Fibroblast of the conjunctiva (primary cell): ENCODE measurements at regions not wholly inside any gene's neighbourhood (a gene's known extent, or its start where the extent isn't known, plus 50 kb on each side); places are given as distances from the start of the nearest gene placed in this dataset.
"Not testable (repeated sequence)": the region's sequence is repeated elsewhere in the genome, so short reads cannot be mapped to it uniquely, and the experiment has no call there.

ENCODE experiments used
- DNase-seq: peaks from one replicate; pipeline ENCODE4 v3.0.0-alpha.2; 2010; ENCODE audit warnings: low read depth

GRCh38 chr7:50854831-50855230 is 72.1 kb upstream of the GRB10 start:
- DNase-seq = no peak

- DNase-seq = no peak
These were observed 71.6 kb upstream of the GRB10 start for GRCh38 chr7:50854247-50854646.

GRCh38 chr7:50853311-50853710 is 70.6 kb upstream of the GRB10 start:
- no peak for DNase-seq

DNA sequence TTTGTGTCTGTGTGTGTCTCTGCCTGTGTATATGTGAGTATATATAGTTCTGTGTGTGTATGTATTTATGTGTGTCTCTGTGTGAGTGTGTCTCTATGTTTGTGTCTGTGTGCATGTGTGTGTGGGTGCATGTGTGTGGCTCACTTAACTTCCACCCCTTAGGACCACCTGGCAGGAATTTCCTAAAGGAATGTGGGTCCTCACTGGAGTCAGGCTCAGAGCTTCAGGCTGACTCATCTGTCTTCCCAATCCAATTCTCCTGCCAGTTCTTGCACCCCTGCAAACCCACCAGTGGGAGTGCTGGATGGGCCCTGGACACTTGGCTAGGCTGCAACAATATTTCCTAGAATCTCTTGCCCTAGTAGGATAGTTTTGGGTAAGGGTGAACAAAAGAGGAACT is 70.2 kb upstream of the GRB10 start:
- no peak for DNase-seq

DNA sequence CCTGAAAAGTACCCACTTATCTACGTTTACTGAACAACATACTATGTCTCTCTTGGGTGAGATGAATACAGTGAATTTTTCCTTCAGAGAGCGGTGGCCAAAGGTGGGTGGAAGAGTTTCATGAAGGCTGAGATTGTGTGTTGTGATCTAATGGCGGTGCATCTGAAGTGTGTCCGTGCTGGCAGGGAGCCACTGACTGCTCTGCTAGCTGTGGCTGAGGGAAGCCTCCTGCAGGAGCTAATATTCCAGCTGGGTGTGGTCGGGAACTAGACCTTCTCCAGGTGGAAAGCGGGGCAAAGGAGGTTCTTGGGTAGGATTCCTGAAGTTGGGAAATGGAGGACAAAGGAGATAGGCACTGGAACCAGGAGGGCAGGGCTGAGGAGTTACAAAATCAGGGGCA is 69.2 kb upstream of the GRB10 start:
- no peak for DNase-seq

GRCh38 chr7:50851451-50851850 is 68.8 kb upstream of the GRB10 start:
- DNase-seq = no peak

- DNase-seq = no peak
These were observed 67.3 kb upstream of the GRB10 start for GRCh38 chr7:50849991-50850390.

DNA sequence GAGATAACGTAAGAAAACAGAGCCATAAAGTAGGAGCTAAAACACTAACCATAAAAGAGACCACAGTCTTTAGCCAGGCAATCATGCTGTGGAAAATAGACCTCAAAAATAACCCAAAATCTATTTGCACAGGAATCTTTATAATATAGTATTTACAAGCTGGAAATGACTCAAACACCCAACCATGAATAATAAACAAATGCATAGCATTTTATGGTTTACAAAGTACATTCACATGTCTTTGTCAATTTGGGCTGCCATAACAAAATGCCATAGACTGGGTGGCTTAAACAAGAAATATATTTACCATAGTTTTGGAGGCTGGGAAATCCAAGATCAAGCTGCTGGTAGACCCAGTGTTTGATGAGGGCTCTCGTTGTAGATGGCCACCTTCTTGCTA is 65.5 kb upstream of the GRB10 start:
- no peak for DNase-seq

DNA sequence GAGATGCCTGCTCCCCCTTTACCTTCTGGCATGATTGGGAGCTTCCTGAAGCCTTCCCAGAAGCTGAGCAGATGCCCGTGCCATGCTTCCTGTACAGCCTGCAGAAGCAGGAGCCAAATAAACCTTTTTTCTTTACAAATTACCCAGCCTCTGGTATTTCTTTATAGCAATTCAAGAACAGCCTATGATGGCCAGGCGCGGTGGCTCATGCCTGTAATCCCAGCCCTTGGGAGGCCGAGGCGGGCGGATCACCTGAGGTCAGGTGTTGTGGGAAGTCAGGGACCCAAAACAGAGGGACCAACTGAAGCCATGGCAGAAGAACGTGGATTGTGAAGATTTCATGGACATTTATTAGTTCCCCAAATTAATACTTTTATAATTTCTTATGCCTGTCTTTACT is 62.2 kb upstream of the GRB10 start:
- DNase-seq = not testable (repeated sequence)

DNA sequence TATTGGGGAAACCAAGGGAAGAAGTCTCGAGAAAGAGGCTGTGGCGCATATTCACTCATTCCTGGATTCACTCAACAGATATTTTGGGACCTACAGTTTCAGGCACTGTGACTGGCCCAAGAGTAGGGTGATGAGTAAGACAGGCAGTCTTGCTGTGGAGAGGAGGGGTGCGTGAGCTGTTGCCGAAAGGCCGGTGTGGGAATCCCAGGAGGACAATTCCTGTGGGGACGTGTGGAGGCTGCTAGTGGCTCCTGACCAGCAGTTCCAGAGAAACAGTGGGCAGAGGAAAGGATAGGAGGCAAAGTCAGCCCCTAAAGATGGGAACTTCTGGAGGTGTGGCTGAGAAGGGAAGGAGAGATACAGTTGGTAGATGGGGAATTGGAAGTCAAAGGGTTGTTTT is 59.3 kb upstream of the GRB10 start:
- DNase-seq = no peak

DNA sequence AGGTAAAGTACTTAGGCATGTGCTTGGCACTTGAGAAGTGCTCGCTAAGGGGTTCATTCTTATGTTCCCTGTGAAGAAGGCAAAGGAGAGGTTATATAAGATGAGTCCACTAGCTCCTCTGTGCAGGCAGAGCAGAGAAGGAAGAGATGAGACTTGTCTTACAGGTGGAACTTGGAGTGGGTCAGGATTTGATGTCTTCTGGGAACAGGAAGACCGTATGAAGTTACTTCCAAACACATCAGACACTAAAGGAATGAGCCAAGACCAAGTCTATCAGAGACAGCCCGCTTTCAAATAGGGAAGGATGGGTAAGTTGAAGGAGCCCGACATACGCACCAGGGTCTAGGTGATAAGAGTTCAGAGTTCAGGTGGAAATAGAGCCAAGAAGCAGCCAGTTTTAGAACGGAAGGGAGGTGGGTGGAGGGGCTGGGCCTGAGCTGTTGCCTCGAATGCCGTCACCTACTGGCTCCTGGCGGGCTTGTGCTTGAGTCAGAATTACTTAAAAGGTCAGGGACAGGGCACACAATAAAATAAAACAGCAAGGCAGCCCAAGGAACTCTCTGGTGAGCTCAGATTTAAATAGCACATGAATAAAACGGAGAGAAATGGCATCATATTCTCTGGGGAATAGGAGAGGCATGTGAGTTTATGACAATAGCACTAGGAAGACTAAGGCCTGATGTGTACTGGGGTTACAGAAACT is 56.1 kb upstream of the GRB10 start:
- DNase-seq = no peak

DNA sequence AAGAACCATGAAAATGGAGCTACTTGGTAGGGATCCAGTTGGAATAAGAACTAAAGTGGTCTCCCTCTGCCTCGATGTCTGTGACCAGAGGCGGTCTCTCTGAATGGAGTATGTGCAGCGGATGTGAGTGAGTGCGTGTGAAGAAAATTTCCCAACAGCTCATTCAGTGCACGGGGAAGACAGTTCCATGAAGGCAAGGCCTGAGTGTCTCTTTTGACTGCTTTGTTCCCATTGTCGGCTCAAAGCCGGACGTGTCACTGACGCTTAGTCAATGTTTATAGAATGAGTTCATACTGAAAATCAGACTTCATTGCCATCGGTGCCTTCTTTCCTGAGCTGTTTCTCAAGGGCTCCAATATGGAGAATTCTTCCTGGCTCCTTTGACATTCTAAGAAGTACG is 55.3 kb upstream of the GRB10 start:
- no peak for DNase-seq

- DNase-seq = no peak
These were observed 54.0 kb upstream of the GRB10 start for GRCh38 chr7:50836646-50837045.

DNA sequence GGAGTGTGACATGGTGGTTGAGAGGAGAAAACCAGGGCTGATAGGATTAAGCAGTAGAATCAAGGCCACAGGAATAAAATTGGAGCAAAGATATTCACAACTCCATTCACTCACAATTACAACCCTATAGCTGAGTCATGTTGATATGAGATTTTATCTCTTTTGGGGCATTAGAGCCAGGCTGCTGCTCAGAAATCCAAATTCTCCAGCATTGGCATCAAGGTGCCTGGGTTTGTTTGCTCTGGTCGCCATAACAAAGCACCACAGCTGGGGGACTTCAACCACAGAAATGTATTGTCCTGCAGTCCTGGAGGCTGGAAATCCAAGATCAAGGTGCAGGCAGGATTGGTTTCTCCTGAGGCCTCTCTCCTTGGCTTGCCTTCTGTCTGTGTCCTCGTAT is 52.5 kb upstream of the GRB10 start:
- no peak for DNase-seq

DNA sequence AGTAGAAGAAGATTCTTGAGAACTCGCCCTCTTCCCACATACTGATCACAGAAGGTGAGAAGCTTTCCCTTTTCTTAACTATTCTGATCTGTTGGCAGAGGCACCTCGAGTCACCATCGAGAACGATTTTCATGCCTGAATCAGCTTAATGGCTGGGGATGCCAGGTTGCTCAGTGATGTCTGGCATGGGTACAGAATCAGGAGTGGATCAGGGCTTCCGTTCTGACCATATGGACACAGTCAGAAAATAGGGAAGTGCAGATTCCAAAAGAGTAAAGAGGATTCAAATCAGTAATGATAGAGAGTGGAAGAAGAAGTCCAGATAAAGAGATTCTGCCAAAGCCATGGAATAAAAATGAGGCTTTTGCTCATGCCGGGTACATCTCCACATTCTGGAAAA is 52.0 kb upstream of the GRB10 start:
- DNase-seq = no peak

- no peak for DNase-seq
These were observed 51.4 kb upstream of the GRB10 start for GRCh38 chr7:50834031-50834535.

DNA sequence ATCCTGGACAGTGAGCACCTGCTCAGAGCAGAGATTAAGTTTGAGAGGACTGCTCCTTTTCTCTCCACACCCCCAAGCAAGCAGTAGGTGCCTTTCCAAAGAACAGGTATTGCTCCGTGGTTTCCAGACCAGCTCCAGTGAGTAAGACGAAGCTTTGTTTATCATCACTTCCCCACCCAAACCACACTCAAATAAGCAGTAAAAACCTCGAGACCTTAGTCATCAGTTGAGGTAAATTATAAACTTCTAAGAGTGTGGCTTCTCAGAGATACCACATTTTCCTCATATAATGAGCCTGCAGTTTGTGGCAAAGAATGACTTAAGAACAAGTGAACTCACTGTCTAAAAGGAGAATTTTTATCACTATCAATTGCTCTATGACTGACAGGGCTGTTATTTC is 50.0 kb upstream of the GRB10 start:
- DNase-seq = no peak
